NOMO-1 treated with dmso at 0.1 percent for 144 hours (cell line): ENCODE measurements at regions not wholly inside any gene's neighbourhood (a gene's known extent, or its start where the extent isn't known, plus 50 kb on each side); places are given as distances from the start of the nearest gene placed in this dataset.
"Not testable (repeated sequence)": the region's sequence is repeated elsewhere in the genome, so short reads cannot be mapped to it uniquely, and the experiment has no call there.

Source experiments
- DNase-seq: peaks from one replicate; lab custom pipeline; 2025; ENCODE audit not compliant: unreplicated experiment; lab: John Stamatoyannopoulos, UW

GRCh38 chr1:102365071-102365470, 368.3 kb upstream of the OLFM3 start:
- DNase-seq, result no peak

GRCh38 chr1:102336602-102337001, 339.9 kb upstream of the OLFM3 start:
- no peak for DNase-seq

GRCh38 chr1:102318104-102318806, 321.5 kb upstream of the OLFM3 start:
- no peak for DNase-seq

GRCh38 chr1:102315096-102315495, 318.4 kb upstream of the OLFM3 start:
- no peak for DNase-seq

- DNase-seq, result no peak
These were observed 299.4 kb upstream of the OLFM3 start for GRCh38 chr1:102296116-102296515.

GRCh38 chr1:102282955-102283354, 286.2 kb upstream of the OLFM3 start:
- no peak for DNase-seq

GRCh38 chr1:102262994-102263393, 266.3 kb upstream of the OLFM3 start:
- no peak for DNase-seq

GRCh38 chr1:102252731-102253505, 256.2 kb upstream of the OLFM3 start:
- DNase-seq, result no peak

GRCh38 chr1:102241431-102242338, 245.0 kb upstream of the OLFM3 start:
- DNase-seq, result peak; percentile 63

GRCh38 chr1:102239247-102239646, 242.5 kb upstream of the OLFM3 start:
- no peak for DNase-seq

GRCh38 chr1:102234753-102235359, 238.1 kb upstream of the OLFM3 start:
- DNase-seq, result no peak

GRCh38 chr1:102219463-102219862, 222.7 kb upstream of the OLFM3 start:
- no peak for DNase-seq

GRCh38 chr1:102210891-102211290, 214.2 kb upstream of the OLFM3 start:
- not testable (repeated sequence) for DNase-seq

- DNase-seq, result peak; percentile 7
These were observed 195.0 kb upstream of the OLFM3 start for GRCh38 chr1:102191723-102192122.

- DNase-seq, result no peak
These were observed 193.7 kb upstream of the OLFM3 start for GRCh38 chr1:102190429-102190828.

- no peak for DNase-seq
These were observed 189.8 kb upstream of the OLFM3 start for GRCh38 chr1:102186536-102186935.

- no peak for DNase-seq
These were observed 188.5 kb upstream of the OLFM3 start for GRCh38 chr1:102185260-102185659.

GRCh38 chr1:102184477-102184876, 187.8 kb upstream of the OLFM3 start:
- DNase-seq, result no peak

- no peak for DNase-seq
These were observed 187.0 kb upstream of the OLFM3 start for GRCh38 chr1:102183711-102184110.

GRCh38 chr1:102182603-102183260, 186.0 kb upstream of the OLFM3 start:
- no peak for DNase-seq

GRCh38 chr1:102181341-102181740, 184.6 kb upstream of the OLFM3 start:
- no peak for DNase-seq
